GM12878 (cell line): ENCODE measurements at regions not wholly inside any gene's neighbourhood (a gene's known extent, or its start where the extent isn't known, plus 50 kb on each side); places are given as distances from the start of the nearest gene placed in this dataset.

Experiments
- ATAC-seq: fragments of 200-7000 bp; cut with Tn5 transposase; 3 replicates; pipeline ENCODE4 v1.9.1; 2020; ENCODE audit warnings: mild to moderate bottlenecking, moderate library complexity
- BruUV-seq: library from RNA; stranded (reverse); fragments of 400-500 nt; replicated peaks from 2 replicates; lab custom pipeline; 2021; lab: Mats Ljungman, UMichigan
- CTCF ChIA-PET: fragments of 300-600 bp; sonication (Branson Sonifier 250); formaldehyde crosslinking; extraction: SDS; loops from one replicate; lab custom pipeline; 2021; ENCODE audit warnings: inconsistent platforms; lab: Yijun Ruan, JAX
- POLR2A ChIA-PET: fragments of 350-600 bp; formaldehyde crosslinking; extraction: SDS; loops from one replicate; lab custom pipeline; 2021; ENCODE audit warnings: inconsistent platforms; lab: Charles Lee
- RAD21 ChIA-PET: fragments of 300-600 bp; sonication (Branson Sonifier 250); formaldehyde crosslinking; loops from one replicate; lab custom pipeline; 2023; ENCODE audit warnings: antibody characterized with exemption; ENCODE audit not compliant: unreplicated experiment; lab: Charles Lee
- SMC1A ChIA-PET: fragments of 300-600 bp; sonication (Branson Sonifier 250); formaldehyde crosslinking; loops from one replicate; lab custom pipeline; 2023; ENCODE audit not compliant: unreplicated experiment, uncharacterized antibody; lab: Charles Lee
- DNase-seq: peaks from one replicate; pipeline ENCODE4 v3.0.0-alpha.2; 2011; ENCODE audit warnings: low read depth, low spot score
- FAIRE-seq: peaks from 3 replicates; lab custom pipeline; 2011; peaks lifted over from hg19 to GRCh38; lab: Jason Lieb, UNC
- H2AFZ ChIP-seq: 2 replicates; pipeline ENCODE4 v1.6.0; 2011; ENCODE audit warnings: low read depth, low read length, control low read depth; ENCODE audit not compliant: control insufficient read depth
- H3K27ac ChIP-seq: 2 replicates; pipeline ENCODE4 v1.5.1; 2011; ENCODE audit warnings: control low read depth; ENCODE audit not compliant: control insufficient read depth, insufficient read depth
- H3K27me3 ChIP-seq, 2 experiments: replicated peaks in 1 of 2; 2 replicates each; pipeline versions ENCODE4 v1.6.0 to v1.6.1; 2011; ENCODE audit warnings: low read length in 1 of 2; ENCODE audit not compliant: control insufficient read depth in 2 of 2, insufficient read depth in 2 of 2
- H3K36me3 ChIP-seq, 2 experiments: 2 replicates each; pipeline ENCODE4 v1.5.1; 2011; ENCODE audit warnings: low read length in 1 of 2; ENCODE audit not compliant: control insufficient read depth in 2 of 2, insufficient read depth in 2 of 2
- H3K4me1 ChIP-seq: 2 replicates; pipeline ENCODE4 v1.6.1; 2011; ENCODE audit warnings: mild to moderate bottlenecking, low read length, moderate library complexity, mixed read lengths; ENCODE audit not compliant: control insufficient read depth, insufficient read depth
- H3K4me2 ChIP-seq: 2 replicates; pipeline ENCODE4 v1.6.0; 2011; ENCODE audit warnings: control low read depth; ENCODE audit not compliant: control insufficient read depth, insufficient read depth
- H3K4me3 ChIP-seq: fragments of 200-600 bp; sonication (generic); 2 replicates; pipeline ENCODE4 v1.5.1; 2016
- H3K79me2 ChIP-seq: 2 replicates; pipeline ENCODE4 v1.6.0; 2011; ENCODE audit warnings: low read length; ENCODE audit not compliant: control insufficient read depth, insufficient read depth
- H3K9ac ChIP-seq: 2 replicates; pipeline ENCODE4 v1.8.0; 2011; ENCODE audit warnings: low read length, control low read depth, mixed read lengths; ENCODE audit not compliant: control insufficient read depth, insufficient read depth
- H3K9me3 ChIP-seq: replicated peaks from 3 replicates; pipeline ENCODE4 v1.5.1; 2011; ENCODE audit warnings: mild to moderate bottlenecking, low read length; ENCODE audit not compliant: control insufficient read depth, insufficient read depth
- H4K20me1 ChIP-seq: 2 replicates; pipeline ENCODE4 v1.6.0; 2011; ENCODE audit not compliant: control insufficient read depth, insufficient read depth
- CBX5 ChIP-seq: sonication (generic); IDR thresholded peaks from 2 replicates; pipeline ENCODE4 v1.6.1; 2016; ENCODE audit warnings: low read depth, moderate library complexity, mild to moderate bottlenecking, inconsistent platforms
- EED ChIP-seq: sonication (generic); IDR thresholded peaks from 2 replicates; pipeline ENCODE4 v1.6.1; 2016; ENCODE audit warnings: antibody characterized with exemption, low read depth
- GABPA ChIP-seq: IDR thresholded peaks from 2 replicates; pipeline ENCODE4 v1.6.1; 2014; ENCODE audit warnings: antibody characterized with exemption, low read depth, mild to moderate bottlenecking, inconsistent platforms
- HCFC1 ChIP-seq: fragments of 150-350 bp; IDR thresholded peaks from 2 replicates; pipeline ENCODE4 v1.6.1; 2014; ENCODE audit warnings: low read length
- HDGF ChIP-seq: fragments of 450-650 bp; IDR thresholded peaks from 2 replicates; pipeline ENCODE4 v1.6.1; 2016; ENCODE audit warnings: antibody characterized with exemption
- IKZF1 ChIP-seq: fragments of 450-650 bp; conservative IDR thresholded peaks from 2 replicates; pipeline ENCODE4 v1.6.1; 2017; ENCODE audit warnings: antibody characterized with exemption, mild to moderate bottlenecking
- IKZF2 ChIP-seq, 2 experiments: fragments of 450-650 bp; IDR thresholded peaks; 2 replicates each; pipeline ENCODE4 v1.6.1; 2017; ENCODE audit warnings: mild to moderate bottlenecking in 2 of 2, moderate library complexity in 2 of 2
- LARP7 ChIP-seq: fragments of 450-650 bp; IDR thresholded peaks from 2 replicates; pipeline ENCODE4 v1.6.1; 2017; ENCODE audit warnings: mild to moderate bottlenecking
- MEF2A ChIP-seq: IDR thresholded peaks from 2 replicates; pipeline ENCODE4 v1.6.1; 2011; ENCODE audit warnings: low read depth, mild to moderate bottlenecking, low read length, moderate library complexity; ENCODE audit not compliant: insufficient read depth
- NR2F1 ChIP-seq: fragments of 450-650 bp; conservative IDR thresholded peaks from 2 replicates; pipeline ENCODE4 v1.6.1; 2017; ENCODE audit warnings: mild to moderate bottlenecking
- PAX5 ChIP-seq: IDR thresholded peaks from 2 replicates; pipeline ENCODE4 v1.6.1; 2011; ENCODE audit warnings: low read depth, low read length, borderline replicate concordance
- POU2F2 ChIP-seq: IDR thresholded peaks from 3 replicates; pipeline ENCODE4 v1.6.1; 2011; ENCODE audit warnings: low read depth, mild to moderate bottlenecking, low read length, borderline replicate concordance
- SMAD5 ChIP-seq: IDR thresholded peaks from 2 replicates; pipeline ENCODE4 v1.6.1; 2016; ENCODE audit warnings: antibody characterized with exemption, low read depth
- SMC3 ChIP-seq: IDR thresholded peaks from 2 replicates; pipeline ENCODE4 v1.6.1; 2011; ENCODE audit warnings: low read length, improper control_type of control experiment, borderline replicate concordance
- WGBS: methylation state at CpG from one replicate; pipeline ENCODE4 v1.1.6; 2016; ENCODE audit warnings: low lambda C conversion rate; ENCODE audit not compliant: insufficient replicate concordance, insufficient coverage; ENCODE audit errors: missing lambda C conversion rate; 5-methylcytosine and 5-hydroxymethylcytosine counted together
- in situ Hi-C: fragments of 300-500 bp; cut with MboI; formaldehyde crosslinking; loops from 9 replicates; pipeline ENCODE4 v1.14.3; 2018; ENCODE audit warnings: mixed read lengths
- intact Hi-C: fragments of 100-400 bp; cut with micrococcal nuclease; formaldehyde crosslinking; loops from one replicate; pipeline ENCODE4 v1.14.2; 2022; ENCODE audit not compliant: unreplicated experiment
- TF ChIP-seq, protein P1 (sequence below): fragments of 450-650 bp; IDR thresholded peaks from 2 replicates; pipeline ENCODE4 v1.6.1; 2016; ENCODE audit warnings: mild to moderate bottlenecking
- TF ChIP-seq, protein P2 (sequence below): IDR thresholded peaks from 2 replicates; pipeline ENCODE4 v1.6.1; 2011; ENCODE audit warnings: low read depth, mild to moderate bottlenecking, low read length, moderate library complexity, borderline replicate concordance; ENCODE audit errors: extremely low read depth
- TF ChIP-seq, protein P3 (sequence below): fragments of 150-350 bp; IDR thresholded peaks from 2 replicates; pipeline ENCODE4 v1.6.1; 2014; ENCODE audit warnings: mild to moderate bottlenecking, low read depth, low read length

DNA sequence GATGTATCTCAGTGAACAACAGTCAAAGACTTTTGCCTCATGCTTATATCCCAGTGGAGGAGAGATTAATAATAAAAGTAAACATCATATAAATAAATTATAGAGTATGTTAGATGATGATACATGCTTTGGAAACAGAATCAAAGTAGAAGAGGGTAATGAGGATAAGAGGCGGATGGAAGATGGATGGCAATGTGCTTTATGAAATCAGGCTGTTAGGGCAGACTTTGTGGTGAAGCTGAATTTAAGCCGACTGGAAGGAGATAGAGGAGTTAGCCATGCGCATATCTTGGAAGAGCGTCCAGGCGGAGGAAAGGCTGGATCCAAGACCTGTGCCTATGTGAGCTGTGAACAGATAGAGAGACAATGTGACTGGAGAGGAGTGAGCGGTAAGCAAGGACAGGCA lies 74.9 kb upstream of the GUCY1A1 start:
- ChIA-PET POLR2A (no interaction called here), RAD21 (interaction anchor here (0.6 kb wide), 1 partner anchor 110 kb away, joined by 3 read pairs; no protein-coding TSS in a partner anchor), CTCF (no interaction called here), SMC1A (interaction anchor here (0.6 to 2.7 kb wide), 6 partner anchors 8 to 132 kb away, joined by 3 to 11 read pairs (median 4); no protein-coding TSS in a partner anchor)
- in situ Hi-C loops: no loop called here
- H3K4me2 ChIP-seq: no peak overlapping the region
- no TSS peak for BruUV-seq
- H3K27me3 ChIP-seq: no peaks in the 10 kb centered on the region; a peak in 2 of 4 replicates
- DNase-seq: no peak
- H3K79me2 ChIP-seq: no peaks in the 10 kb centered on the region
- intact Hi-C loops: no loop called here
- H4K20me1 ChIP-seq: no peaks in the 10 kb centered on the region; the same call in 1 of the 2 replicates
- 80% methylated on average over 6 of the region's 6 CpGs for WGBS
- no peak overlapping the region for H3K4me3 ChIP-seq
- H3K36me3 ChIP-seq: no peaks in the 10 kb centered on the region
- ATAC-seq: no peak
- H2AFZ ChIP-seq: no peak overlapping the region
- H3K9ac ChIP-seq: no peak overlapping the region
- H3K27ac ChIP-seq: no peak overlapping the region
- no peaks in the 10 kb centered on the region for H3K9me3 ChIP-seq
- H3K4me1 ChIP-seq: no peaks in the 10 kb centered on the region
- TF ChIP-seq SMAD5 (no peak), NR2F1 (no peak), MEF2A (no peak), IKZF2 (IDR thresholded peaks at IDR 0.05) (no peak), HDGF (no peak), PAX5 (no peak), POU2F2 (no peak), GABPA (no peak), HCFC1 (no peak), IKZF1 (no peak), LARP7 (no peak), EED (no peak), SMC3 (no peak), CBX5 (no peak)
- TF ChIP-seq, protein P1, sequence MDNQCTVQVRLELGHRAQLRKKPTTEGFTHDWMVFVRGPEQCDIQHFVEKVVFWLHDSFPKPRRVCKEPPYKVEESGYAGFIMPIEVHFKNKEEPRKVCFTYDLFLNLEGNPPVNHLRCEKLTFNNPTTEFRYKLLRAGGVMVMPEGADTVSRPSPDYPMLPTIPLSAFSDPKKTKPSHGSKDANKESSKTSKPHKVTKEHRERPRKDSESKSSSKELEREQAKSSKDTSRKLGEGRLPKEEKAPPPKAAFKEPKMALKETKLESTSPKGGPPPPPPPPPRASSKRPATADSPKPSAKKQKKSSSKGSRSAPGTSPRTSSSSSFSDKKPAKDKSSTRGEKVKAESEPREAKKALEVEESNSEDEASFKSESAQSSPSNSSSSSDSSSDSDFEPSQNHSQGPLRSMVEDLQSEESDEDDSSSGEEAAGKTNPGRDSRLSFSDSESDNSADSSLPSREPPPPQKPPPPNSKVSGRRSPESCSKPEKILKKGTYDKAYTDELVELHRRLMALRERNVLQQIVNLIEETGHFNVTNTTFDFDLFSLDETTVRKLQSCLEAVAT: no peak
- TF ChIP-seq, protein P2, sequence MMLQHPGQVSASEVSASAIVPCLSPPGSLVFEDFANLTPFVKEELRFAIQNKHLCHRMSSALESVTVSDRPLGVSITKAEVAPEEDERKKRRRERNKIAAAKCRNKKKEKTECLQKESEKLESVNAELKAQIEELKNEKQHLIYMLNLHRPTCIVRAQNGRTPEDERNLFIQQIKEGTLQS: no peak
- TF ChIP-seq, protein P3, sequence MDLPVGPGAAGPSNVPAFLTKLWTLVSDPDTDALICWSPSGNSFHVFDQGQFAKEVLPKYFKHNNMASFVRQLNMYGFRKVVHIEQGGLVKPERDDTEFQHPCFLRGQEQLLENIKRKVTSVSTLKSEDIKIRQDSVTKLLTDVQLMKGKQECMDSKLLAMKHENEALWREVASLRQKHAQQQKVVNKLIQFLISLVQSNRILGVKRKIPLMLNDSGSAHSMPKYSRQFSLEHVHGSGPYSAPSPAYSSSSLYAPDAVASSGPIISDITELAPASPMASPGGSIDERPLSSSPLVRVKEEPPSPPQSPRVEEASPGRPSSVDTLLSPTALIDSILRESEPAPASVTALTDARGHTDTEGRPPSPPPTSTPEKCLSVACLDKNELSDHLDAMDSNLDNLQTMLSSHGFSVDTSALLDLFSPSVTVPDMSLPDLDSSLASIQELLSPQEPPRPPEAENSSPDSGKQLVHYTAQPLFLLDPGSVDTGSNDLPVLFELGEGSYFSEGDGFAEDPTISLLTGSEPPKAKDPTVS: no peak
- no peak for FAIRE-seq
